Small intestine (tissue), 7 donors: ENCODE measurements at regions not wholly inside any gene's neighbourhood (a gene's known extent, or its start where the extent isn't known, plus 50 kb on each side); places are given as distances from the start of the nearest gene placed in this dataset.
"Not testable (repeated sequence)": the region's sequence is repeated elsewhere in the genome, so short reads cannot be mapped to it uniquely, and the experiment has no call there.

ENCODE experiments used
- DNase-seq, 2 donors: peaks; one replicate each; pipeline versions ENCODE4 v3.0.0 to v3.0.0-alpha.2; 2013
- FAIRE-seq: peaks from 2 replicates; lab custom pipeline; 2012; peaks lifted over from hg19 to GRCh38; lab: Jason Lieb, UNC
- H3K27ac ChIP-seq, 3 donors: one replicate each; pipeline ENCODE4 v1.5.1; 2013; ENCODE audit warnings: low read length in 2 of 3, mild to moderate bottlenecking in 2 of 3, control low read depth in 1 of 3, inconsistent platforms in 1 of 3, low read depth in 1 of 3, moderate library complexity in 1 of 3
- H3K27me3 ChIP-seq, 3 donors: one replicate each; pipeline ENCODE4 v1.6.1; 2013; ENCODE audit warnings: low read length in 3 of 3, inconsistent platforms in 1 of 3; ENCODE audit not compliant: control insufficient read depth in 3 of 3, insufficient read depth in 3 of 3
- H3K36me3 ChIP-seq, 3 donors: one replicate each; pipeline ENCODE4 v1.6.1; 2013; ENCODE audit warnings: low read length in 3 of 3, inconsistent platforms in 1 of 3, low read depth in 1 of 3, mild to moderate bottlenecking in 1 of 3, moderate library complexity in 1 of 3; ENCODE audit not compliant: control insufficient read depth in 3 of 3, insufficient read depth in 2 of 3
- H3K4me1 ChIP-seq, 3 donors: one replicate each; pipeline ENCODE4 v1.6.1; 2013; ENCODE audit warnings: low read length in 2 of 3, inconsistent platforms in 1 of 3, low read depth in 1 of 3, mild to moderate bottlenecking in 1 of 3, moderate library complexity in 1 of 3; ENCODE audit not compliant: control insufficient read depth in 3 of 3, insufficient read depth in 2 of 3
- H3K4me3 ChIP-seq, 3 donors: one replicate each; pipeline ENCODE4 v1.5.1; 2013; ENCODE audit warnings: low read length in 3 of 3, control low read depth in 1 of 3, inconsistent platforms in 1 of 3, low read depth in 1 of 3, mild to moderate bottlenecking in 1 of 3, moderate library complexity in 1 of 3
- H3K9me3 ChIP-seq, 2 donors: one replicate each; pipeline ENCODE4 v1.6.1; 2013; ENCODE audit warnings: low read depth in 1 of 2, low read length in 1 of 2; ENCODE audit not compliant: control insufficient read depth in 2 of 2, insufficient read depth in 1 of 2
- WGBS, 3 donors: extraction: QIAGEN DNeasy Blood & Tissue Kit; methylation state at CpG; one replicate each; pipeline ENCODE4 v1.1.7; 2013; 5-methylcytosine and 5-hydroxymethylcytosine counted together
- donor health status: healthy with polysubstance abuse.
- donor health status: control.
- donor health status: control.
- donor health status: Bipolar disorder and iron deficiency.
- donor health status: healthy.

GRCh38 chr22:49670456-49671330 lies 157.0 kb downstream of the BRD1 start:
- no peaks in the 10 kb centered on the region for H3K4me1 ChIP-seq
- DNase-seq (no peak), FAIRE-seq (no peak)
- peaks cover 0 to 2% of the 10 kb centered on the region in 2 donors for H3K9me3 ChIP-seq
- H3K27ac ChIP-seq = no peak overlapping the region
- H3K4me3 ChIP-seq = no peak overlapping the region
- WGBS, 3 donors = 3 to 6% (median 4%) methylated on average over 36 to 69 of the region's 69 CpGs
- H3K27me3 ChIP-seq = peaks cover 3 to 22% (median 17%) of the 10 kb centered on the region in 3 donors
- H3K36me3 ChIP-seq = no peaks in the 10 kb centered on the region

DNA sequence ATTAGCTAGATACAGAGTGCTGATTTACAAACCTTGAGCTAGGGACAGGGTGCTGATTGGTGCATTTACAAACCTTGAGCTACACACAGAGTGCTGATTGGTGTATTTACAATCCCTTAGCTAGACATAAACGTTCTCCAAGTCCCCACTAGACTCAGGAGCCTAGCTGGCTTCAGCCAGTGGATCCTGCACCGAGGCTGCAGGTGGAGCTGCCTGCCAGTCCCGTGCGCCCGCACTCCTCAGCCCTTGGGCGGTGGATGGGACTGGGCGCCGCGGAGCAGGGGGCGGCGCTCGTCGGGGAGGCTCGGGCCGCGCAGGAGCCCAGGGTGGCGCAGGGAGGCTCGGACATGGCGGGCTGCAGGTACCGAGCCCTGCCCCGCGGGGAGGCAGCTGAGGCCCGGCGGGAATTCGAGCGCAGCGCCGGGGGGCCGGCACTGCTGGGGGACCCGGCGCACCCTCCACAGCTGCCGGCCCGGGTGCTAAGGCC lies 157.7 kb downstream of the BRD1 start:
- not testable (repeated sequence) for DNase-seq

GRCh38 chr22:49669427-49669968 lies 158.2 kb downstream of the BRD1 start:
- H3K4me3 ChIP-seq, H3K4me1 ChIP-seq, H3K9me3 ChIP-seq, H3K27ac ChIP-seq, H3K36me3 ChIP-seq, FAIRE-seq, DNase-seq: not testable (repeated sequence)
- peaks cover 3 to 20% (median 15%) of the 10 kb centered on the region in 3 donors for H3K27me3 ChIP-seq
- 48 to 77% (median 71%) methylated on average over 1 of the region's 1 CpG for WGBS, 3 donors

More for the DNA sequence above, 157.7 kb downstream of the BRD1 start:
- H3K36me3 ChIP-seq, H3K27ac ChIP-seq, H3K9me3 ChIP-seq, FAIRE-seq, H3K4me3 ChIP-seq, H3K4me1 ChIP-seq: not testable (repeated sequence)
- H3K27me3 ChIP-seq = peaks cover 3 to 22% (median 17%) of the 10 kb centered on the region in 3 donors
- WGBS, 3 donors = 5 to 11% (median 5%) methylated on average over 16 to 33 of the region's 33 CpGs

DNA sequence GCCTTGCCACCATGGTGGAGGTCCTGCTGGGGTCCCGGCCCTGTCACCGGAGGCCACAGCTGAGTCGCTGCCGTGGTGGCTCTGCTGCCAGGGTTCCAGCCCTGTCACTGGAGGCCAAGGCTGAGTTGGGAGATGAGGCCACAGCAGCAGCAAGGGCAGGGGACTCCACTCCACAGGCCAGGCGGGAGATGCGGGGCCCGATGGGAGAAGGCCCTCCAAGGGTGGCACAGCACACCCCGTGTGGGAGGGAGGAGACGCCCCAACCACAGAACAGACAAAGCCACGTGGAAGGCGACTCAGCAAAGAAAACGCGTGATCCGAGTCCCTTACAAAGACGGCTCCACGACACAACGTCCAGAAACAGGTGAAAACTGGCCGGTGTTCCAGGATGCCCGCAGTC lies 159.3 kb downstream of the BRD1 start:
- H3K4me3 ChIP-seq = no peak overlapping the region
- H3K36me3 ChIP-seq = no peaks in the 10 kb centered on the region
- 78 to 90% (median 84%) methylated on average over 19 of the region's 19 CpGs for WGBS, 3 donors
- FAIRE-seq (no peak), DNase-seq (no peak)
- no peak overlapping the region for H3K27ac ChIP-seq
- peaks cover 0 to 2% of the 10 kb centered on the region in 2 donors for H3K9me3 ChIP-seq
- H3K4me1 ChIP-seq = no peaks in the 10 kb centered on the region
- peaks cover 3 to 20% (median 15%) of the 10 kb centered on the region in 3 donors for H3K27me3 ChIP-seq

- Histone ChIP-seq H3K4me1 (no peaks in the 10 kb centered on the region), H3K27ac (peak overlapping the region in 1 of 3 donors; percentile 34), H3K27me3 (peaks cover 3 to 20% (median 11%) of the 10 kb centered on the region in 3 donors), H3K9me3 (peaks cover 0 to 2% of the 10 kb centered on the region in 2 donors), H3K36me3 (no peaks in the 10 kb centered on the region), H3K4me3 (no peak overlapping the region)
- 33 to 52% (median 42%) methylated on average over 13 of the region's 13 CpGs for WGBS, 3 donors
- FAIRE-seq (no peak), DNase-seq (no peak)
These were observed 160.4 kb downstream of the BRD1 start for GRCh38 chr22:49667236-49667635.

GRCh38 chr22:49666146-49666809 lies 161.4 kb downstream of the BRD1 start:
- H3K27ac ChIP-seq = no peak overlapping the region
- H3K36me3 ChIP-seq = no peaks in the 10 kb centered on the region
- no peak for DNase-seq
- FAIRE-seq = no peak
- WGBS, 3 donors = 74 to 86% (median 76%) methylated on average over 11 of the region's 11 CpGs
- peaks cover 0 to 2% of the 10 kb centered on the region in 2 donors for H3K9me3 ChIP-seq
- no peak overlapping the region for H3K4me3 ChIP-seq
- H3K27me3 ChIP-seq = peaks cover 3 to 12% (median 6%) of the 10 kb centered on the region in 3 donors
- no peaks in the 10 kb centered on the region for H3K4me1 ChIP-seq

DNA sequence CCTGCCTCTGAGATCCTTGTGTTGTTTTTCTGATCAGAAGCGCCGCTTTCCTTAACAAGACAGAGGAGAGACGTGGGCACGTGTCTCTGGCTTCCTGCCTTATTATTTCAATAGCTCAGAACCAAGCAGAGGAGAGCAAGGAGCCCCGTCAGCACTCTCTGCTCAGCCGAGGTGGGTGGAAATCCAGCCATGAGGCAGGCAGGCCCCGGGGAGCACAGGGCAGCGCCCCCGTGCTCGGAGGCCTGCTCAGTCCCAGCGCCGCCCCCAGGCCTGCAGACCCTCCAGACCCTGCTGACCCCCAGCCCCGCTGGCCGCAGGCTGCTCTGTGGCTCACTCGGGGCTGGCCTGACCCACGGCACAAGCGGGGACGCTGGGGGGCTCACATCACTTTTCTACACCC lies 162.8 kb downstream of the BRD1 start:
- peaks cover 0 to 2% of the 10 kb centered on the region in 2 donors for H3K9me3 ChIP-seq
- no peak for FAIRE-seq
- DNase-seq = no peak
- no peak overlapping the region for H3K4me3 ChIP-seq
- peaks cover 0 to 6% (median 3%) of the 10 kb centered on the region in 3 donors for H3K27me3 ChIP-seq
- no peaks in the 10 kb centered on the region for H3K36me3 ChIP-seq
- H3K4me1 ChIP-seq = no peaks in the 10 kb centered on the region
- WGBS, 3 donors = 70 to 76% (median 71%) methylated on average over 17 to 18 of the region's 18 CpGs
- no peak overlapping the region for H3K27ac ChIP-seq

DNA sequence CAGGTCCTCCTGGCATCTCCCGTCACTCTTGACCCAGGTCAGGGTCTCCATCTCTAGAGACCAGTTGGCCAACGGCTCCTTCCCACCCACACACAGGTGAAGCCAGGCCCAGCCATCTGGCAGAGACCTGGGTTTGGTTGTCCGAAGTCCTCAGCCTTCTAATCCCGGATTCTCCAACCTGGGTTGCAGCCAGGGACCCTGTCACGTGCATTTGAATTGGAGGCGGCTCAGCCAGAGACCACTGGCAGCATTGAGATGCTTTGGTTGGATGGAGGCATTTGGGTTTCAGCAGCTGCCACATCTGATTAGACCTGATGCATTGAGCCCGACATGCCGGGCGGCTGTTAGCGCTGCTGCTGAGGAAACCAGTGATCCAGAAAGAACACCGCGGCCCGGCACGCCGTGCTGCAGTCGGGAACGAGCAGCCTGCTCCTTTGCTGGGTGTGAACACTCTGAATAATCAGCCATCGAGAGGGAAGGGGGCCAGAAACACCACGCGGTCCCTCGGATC lies 163.2 kb downstream of the BRD1 start:
- FAIRE-seq (no peak), DNase-seq (no peak)
- Histone ChIP-seq H3K9me3 (peaks cover 0 to 2% of the 10 kb centered on the region in 2 donors), H3K4me1 (no peaks in the 10 kb centered on the region), H3K36me3 (no peaks in the 10 kb centered on the region), H3K4me3 (no peak overlapping the region), H3K27me3 (peaks cover 0 to 4% (median 3%) of the 10 kb centered on the region in 3 donors), H3K27ac (no peak overlapping the region)
- WGBS, 3 donors = 76 to 82% (median 76%) methylated on average over 21 of the region's 21 CpGs
